ENCODE measurements at regions not wholly inside any gene's neighbourhood (a gene's known extent, or its start where the extent isn't known, plus 50 kb on each side); places are given as distances from the start of the nearest gene placed in this dataset.
"Not testable (repeated sequence)": the region's sequence is repeated elsewhere in the genome, so short reads cannot be mapped to it uniquely, and the experiment has no call there.

DNA sequence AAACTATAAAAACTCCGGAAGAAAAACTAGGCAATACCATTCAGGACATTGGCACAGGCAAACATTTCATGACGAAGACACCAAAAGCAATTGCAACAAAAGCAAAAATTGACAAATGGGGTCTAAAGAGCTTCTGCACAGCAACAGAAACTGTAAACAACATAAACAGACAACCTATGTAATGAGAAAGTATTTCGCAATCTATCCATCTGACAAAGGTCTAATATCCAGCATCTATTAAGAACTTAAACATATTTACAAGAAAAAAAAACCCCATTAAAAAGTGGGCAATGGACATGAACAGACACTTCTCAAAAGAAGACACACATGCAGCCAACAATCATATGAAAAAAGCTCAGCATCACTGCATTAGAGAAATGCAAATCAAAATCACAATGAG is 498.6 kb downstream of the HINT1 start:
- no peak for DNase-seq (ENCODE audit: low spot score in 2 of 2)
- no peaks in the 10 kb centered on the region for H3K9me3 Mint-ChIP-seq
- no peaks in the 10 kb centered on the region for H3K36me3 Mint-ChIP-seq
- no peak overlapping the region for H3K27ac Mint-ChIP-seq
- no peak for ATAC-seq

DNA sequence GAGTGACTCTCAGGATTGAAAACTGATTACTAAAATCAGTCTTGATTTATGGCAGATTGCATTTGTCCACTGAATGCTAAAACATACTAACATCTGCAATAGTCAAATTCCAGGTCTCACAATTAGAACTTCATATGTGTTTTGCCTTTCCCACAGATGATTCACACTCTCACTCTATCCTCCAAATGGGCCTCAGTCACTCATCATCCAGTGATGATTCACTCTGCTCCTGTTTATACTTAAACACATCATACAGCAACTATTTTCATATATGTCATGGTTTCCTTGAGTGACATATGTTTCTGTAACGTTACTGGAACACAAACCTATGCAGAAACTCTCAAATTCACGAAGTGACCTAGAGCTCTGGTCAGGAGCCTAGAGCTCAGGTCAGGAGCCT is 512.9 kb downstream of the HINT1 start:
- ATAC-seq: peak; percentile 61 to 98
- Mint-ChIP-seq H3K36me3 (no peaks in the 10 kb centered on the region), H3K27ac (no peak overlapping the region), H3K9me3 (no peaks in the 10 kb centered on the region)
- DNase-seq (ENCODE audit: low spot score in 2 of 2): no peak

DNA sequence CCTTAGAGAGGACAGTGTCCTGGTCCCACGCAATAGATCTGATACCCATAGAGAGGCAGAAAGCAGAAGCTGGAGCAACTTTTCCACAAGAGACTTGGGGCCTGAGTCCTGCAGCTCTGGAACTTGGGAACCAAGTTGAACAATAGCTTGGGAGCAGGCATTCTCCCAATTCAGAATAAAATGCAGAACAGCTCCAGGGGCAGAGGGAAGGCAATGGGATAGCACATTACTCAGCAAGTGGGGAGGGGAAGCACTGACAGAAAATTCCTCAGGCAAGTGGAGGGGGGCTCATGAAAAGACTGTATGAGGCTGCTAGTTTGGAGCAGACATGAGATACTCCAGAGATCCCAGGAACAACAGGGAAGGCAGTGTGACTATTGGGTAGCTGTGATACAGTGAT is 513.6 kb downstream of the HINT1 start:
- ATAC-seq (no peak), DNase-seq (ENCODE audit: low spot score in 2 of 2) (no peak)
- no peaks in the 10 kb centered on the region for H3K9me3 Mint-ChIP-seq
- no peak overlapping the region for H3K27ac Mint-ChIP-seq
- H3K36me3 Mint-ChIP-seq: no peaks in the 10 kb centered on the region

DNA sequence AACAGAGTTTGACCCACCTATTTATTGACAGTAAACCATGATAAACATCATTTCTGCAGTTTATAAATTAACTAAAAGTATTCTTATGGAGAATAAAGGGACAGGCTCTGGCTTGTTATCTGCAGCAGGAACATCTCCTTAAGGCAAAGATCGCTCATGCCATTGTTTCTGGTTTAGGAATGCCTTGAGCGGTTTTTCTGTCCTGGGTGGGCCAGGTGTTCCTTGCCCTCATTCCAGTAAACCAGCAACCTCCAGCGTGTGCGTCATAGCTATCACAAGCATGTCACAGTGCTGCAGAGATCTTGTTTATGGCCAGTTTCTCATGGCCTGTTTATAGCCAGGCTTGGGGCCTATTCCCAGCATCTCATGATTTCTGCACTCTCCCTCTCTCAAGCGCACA is 521.7 kb downstream of the HINT1 start:
- no peak overlapping the region for H3K27ac Mint-ChIP-seq
- H3K9me3 Mint-ChIP-seq: peaks cover 10 to 13% of the 10 kb centered on the region in 2 donors
- ATAC-seq (no peak), DNase-seq (ENCODE audit: low spot score in 2 of 2) (no peak)
- H3K36me3 Mint-ChIP-seq: peaks cover 0 to 6% of the 10 kb centered on the region in 2 donors

DNA sequence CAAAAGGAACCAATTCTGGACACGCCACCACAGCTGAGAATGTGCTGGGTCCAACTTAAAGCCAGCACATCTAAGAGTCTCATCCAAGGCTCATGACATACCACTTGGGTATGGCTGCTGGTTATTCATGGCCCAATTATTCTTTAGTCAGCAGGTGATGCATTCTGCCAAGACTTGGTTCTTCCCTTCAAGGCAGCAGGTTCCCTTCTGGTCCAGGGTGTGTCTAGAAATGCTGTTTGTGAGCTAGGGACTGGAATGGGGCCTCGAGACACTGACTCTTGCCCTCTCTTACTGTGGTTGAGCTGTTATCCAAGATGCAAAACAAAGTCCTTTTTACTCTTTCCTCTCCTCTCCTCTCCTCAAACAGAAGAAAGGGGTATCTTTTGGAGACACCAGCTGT is 522.6 kb downstream of the HINT1 start:
- Mint-ChIP-seq H3K9me3 (peaks cover 10 to 13% of the 10 kb centered on the region in 2 donors), H3K36me3 (peaks cover 0 to 6% of the 10 kb centered on the region in 2 donors), H3K27ac (no peak overlapping the region)
- DNase-seq (ENCODE audit: low spot score in 2 of 2): no peak
- ATAC-seq: no peak

DNA sequence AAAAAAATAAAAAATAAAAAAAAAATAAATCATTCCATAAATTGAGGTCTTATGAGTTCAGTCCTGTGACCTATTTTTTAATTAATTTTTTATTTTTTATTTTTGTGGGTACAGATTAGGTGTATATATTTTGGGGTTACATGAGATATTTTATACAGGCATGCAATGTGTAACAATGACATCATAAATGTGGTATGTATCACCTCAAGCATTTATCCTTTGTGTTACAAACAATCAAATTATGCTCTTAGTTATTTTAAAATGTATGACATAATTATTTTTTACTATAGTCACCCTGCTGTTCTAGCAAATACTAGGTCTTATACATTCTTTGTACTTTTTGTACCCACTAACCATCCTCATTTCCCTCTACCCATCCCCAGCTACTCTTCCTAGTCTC is 537.9 kb downstream of the HINT1 start:
- no peak for DNase-seq (ENCODE audit: low spot score in 2 of 2)
- peaks cover 9 to 10% of the 10 kb centered on the region in 2 donors for H3K9me3 Mint-ChIP-seq
- H3K36me3 Mint-ChIP-seq: peaks cover 0 to 3% of the 10 kb centered on the region in 2 donors
- H3K27ac Mint-ChIP-seq: no peak overlapping the region
- ATAC-seq: no peak

DNA sequence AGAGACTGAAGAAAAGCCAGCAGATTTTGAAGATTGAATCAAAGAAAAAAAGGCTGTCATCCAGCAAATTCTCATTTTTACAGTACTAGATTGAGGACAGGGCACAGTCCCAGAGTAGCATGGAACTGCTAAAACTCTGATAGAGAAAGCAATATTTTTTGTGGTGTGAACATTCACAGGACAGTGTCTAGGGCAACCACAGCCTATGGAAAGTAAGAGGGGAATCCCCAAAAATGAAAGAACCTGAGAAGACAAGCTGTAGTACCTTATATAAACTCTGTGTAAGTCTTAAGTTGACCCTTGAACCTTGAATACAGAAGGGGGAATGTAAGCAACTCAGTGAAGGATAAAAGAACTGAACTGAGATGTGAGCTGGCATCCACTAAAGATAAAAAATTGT is 540.3 kb downstream of the HINT1 start:
- peak in 1 of 2 donors; percentile 43 for ATAC-seq
- Mint-ChIP-seq H3K36me3 (no peaks in the 10 kb centered on the region), H3K27ac (no peak overlapping the region), H3K9me3 (peaks cover 0 to 3% of the 10 kb centered on the region in 2 donors)
- no peak for DNase-seq (ENCODE audit: low spot score in 2 of 2)

DNA sequence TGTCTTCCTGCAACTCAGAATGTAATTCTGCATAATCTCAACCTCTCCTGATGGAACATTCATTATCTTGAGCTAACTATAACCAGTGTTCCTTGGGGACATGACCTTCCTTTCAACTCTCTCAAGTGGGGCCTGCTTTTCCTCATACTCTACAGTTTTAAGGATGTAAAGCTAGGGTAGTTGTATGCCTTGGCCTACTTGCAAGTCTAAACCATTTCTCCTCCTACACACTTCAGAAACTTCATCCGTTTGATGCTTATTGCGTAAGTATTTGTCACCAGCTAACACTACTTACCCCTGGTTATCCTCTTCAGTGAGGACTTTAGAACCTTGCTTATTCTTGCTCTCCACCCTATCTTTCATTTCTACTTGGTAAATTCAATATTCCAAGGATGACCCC is 548.9 kb downstream of the HINT1 start:
- Mint-ChIP-seq H3K9me3 (peaks cover 0 to 4% of the 10 kb centered on the region in 2 donors), H3K27ac (no peak overlapping the region), H3K36me3 (no peaks in the 10 kb centered on the region)
- no peak for ATAC-seq
- DNase-seq (ENCODE audit: low spot score in 2 of 2): no peak

DNA sequence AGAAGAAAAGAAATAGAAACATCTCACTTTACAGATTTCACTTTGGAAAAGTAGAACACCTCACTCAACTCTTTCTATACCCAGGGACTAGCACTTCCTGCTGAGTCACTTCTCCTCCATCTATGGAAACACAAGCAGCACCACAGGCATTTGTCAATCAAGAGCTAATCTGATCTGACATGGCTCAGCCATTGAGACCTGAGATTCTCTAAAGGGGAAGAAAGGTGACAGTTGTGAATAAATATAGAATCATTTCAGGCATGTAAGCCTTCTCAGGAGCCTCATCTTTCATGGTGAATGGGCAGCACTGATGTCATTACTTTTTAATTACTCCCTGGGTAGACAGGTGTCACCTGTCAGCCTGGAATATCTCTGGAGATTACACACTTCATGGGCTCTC is 559.8 kb downstream of the HINT1 start:
- no peak overlapping the region for H3K27ac Mint-ChIP-seq
- ATAC-seq: no peak
- no peaks in the 10 kb centered on the region for H3K36me3 Mint-ChIP-seq
- DNase-seq (ENCODE audit: low spot score in 2 of 2): no peak
- H3K9me3 Mint-ChIP-seq: peaks cover 3 to 6% of the 10 kb centered on the region in 2 donors

DNA sequence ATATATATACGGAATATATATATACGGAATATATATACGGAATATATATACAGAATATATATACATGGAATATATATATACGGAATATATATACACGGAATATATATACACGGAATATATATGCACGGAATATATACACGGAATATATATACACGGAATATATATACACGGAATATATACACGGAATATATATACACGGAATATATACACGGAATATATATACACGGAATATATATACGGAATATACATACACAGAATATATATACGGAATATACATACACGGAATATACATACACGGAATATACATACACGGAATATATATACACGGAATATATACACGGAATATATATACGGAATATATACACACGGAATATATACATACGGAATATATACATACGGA is 568.4 kb downstream of the HINT1 start:
- not testable (repeated sequence) for H3K27ac Mint-ChIP-seq; ATAC-seq; H3K9me3 Mint-ChIP-seq; H3K36me3 Mint-ChIP-seq; DNase-seq (ENCODE audit: low spot score in 2 of 2)

DNA sequence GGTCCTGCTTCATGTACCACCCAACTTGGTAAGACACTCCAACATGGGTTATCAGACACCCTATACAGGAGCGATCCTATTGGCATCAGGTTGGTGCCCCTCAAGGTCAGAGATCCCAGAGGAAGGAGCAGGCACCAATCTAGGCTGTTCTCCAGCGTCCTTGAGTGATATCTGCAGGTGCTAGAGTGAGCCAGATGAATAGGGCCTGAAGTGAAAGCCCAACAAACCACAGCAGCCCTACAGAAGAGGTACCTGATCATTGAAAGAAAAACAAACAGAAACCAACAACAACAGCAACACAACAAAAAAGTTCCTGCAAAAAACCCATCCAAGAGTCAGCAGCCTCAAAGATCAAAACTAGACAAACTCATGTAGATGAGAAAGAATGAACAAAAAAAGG is 584.8 kb downstream of the HINT1 start:
- DNase-seq (ENCODE audit: low spot score in 2 of 2): no peak
- Mint-ChIP-seq H3K9me3 (no peaks in the 10 kb centered on the region), H3K36me3 (no peaks in the 10 kb centered on the region), H3K27ac (no peak overlapping the region)
- ATAC-seq: no peak

DNA sequence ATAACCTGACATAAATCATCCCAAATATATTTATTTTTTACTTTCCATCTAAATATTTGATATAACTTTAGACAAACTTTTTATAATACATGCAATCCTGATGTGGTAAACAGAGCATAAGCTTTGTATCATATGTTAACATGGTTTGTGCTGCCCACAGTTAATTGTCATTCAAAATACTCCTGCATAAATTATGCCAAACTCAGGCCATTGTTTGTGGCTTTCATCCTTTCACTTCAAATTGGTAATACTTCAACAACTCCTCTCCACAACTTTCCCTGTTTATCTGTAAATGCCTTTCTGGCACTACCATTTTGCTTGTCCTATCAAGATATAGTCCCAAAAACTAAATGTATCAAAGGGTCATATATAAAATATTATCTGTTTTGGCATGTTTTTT is 586.7 kb downstream of the HINT1 start:
- no peaks in the 10 kb centered on the region for H3K36me3 Mint-ChIP-seq
- ATAC-seq: no peak
- H3K27ac Mint-ChIP-seq: no peak overlapping the region
- no peaks in the 10 kb centered on the region for H3K9me3 Mint-ChIP-seq
- DNase-seq (ENCODE audit: low spot score in 2 of 2): no peak

DNA sequence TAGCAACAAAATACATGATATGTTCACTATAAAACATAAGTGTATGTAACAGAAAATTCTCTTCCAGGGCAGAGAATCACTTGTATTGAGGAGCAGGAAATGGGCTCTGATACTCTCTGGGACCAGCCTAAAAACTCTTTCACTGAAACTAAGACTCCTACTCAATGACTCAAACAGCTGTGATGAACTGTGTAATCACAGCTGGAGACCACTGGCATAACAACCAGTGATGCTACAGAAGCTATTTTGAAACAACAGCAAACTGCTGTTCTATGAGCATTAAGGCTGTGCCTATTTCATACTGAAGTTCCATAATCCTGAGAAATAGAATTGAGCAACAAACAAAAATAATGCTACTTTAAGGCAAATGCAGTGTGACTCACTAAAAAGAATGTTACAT is 594.0 kb downstream of the HINT1 start:
- peak in 1 of 2 donors; percentile 22 for ATAC-seq
- Mint-ChIP-seq H3K9me3 (no peaks in the 10 kb centered on the region), H3K36me3 (no peaks in the 10 kb centered on the region)

DNA sequence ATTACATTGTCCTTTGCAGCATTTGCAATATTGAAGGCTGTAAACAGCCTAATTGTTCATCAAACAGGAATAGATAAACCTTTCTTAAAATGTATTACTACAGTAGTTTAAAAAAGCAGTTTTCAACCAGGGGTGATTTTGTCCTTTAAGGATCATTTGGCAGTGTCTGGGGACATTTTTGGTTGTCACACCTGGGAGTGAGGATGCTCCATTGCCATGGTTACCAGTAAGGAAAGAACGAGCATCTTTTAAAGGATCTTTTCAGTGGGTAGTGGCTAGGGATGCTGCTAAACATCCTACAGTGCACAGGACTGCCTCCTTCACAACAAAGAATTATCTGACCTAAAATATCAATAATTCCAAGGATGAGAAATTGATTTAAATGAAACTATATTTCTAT is 596.3 kb downstream of the HINT1 start:
- H3K9me3 Mint-ChIP-seq: peaks cover 5% of the 10 kb centered on the region in 2 donors
- H3K27ac Mint-ChIP-seq: no peak overlapping the region
- ATAC-seq (no peak), DNase-seq (ENCODE audit: low spot score in 2 of 2) (no peak)
- H3K36me3 Mint-ChIP-seq: no peaks in the 10 kb centered on the region

More for the DNA sequence above, 594.0 kb downstream of the HINT1 start:
- H3K27ac Mint-ChIP-seq: no peak overlapping the region
- no peak for DNase-seq (ENCODE audit: low spot score in 2 of 2)

DNA sequence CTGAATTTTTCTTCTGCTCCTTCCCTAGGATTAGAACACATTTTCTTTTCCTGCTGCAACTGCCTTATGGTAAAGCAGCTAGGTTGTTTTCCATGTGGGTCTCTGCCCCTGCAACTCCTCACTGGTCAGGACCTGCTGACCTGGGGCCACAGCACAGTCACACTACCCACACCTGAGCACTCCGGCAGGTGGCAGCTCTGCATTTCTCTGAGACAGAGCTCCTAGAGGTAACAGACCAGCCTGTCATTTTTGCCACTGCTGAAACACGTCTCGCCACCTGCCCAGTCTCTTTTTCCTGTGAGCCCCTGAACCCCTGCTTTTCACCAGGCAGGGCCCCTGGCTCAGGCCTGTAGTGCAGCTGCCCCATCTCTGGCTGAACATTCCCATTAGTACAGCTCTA is 609.6 kb downstream of the HINT1 start:
- no peak for ATAC-seq
- Mint-ChIP-seq H3K9me3 (peaks cover 5 to 12% of the 10 kb centered on the region in 2 donors), H3K27ac (no peak overlapping the region), H3K36me3 (peaks cover 0 to 4% of the 10 kb centered on the region in 2 donors)
- no peak for DNase-seq (ENCODE audit: low spot score in 2 of 2)

DNA sequence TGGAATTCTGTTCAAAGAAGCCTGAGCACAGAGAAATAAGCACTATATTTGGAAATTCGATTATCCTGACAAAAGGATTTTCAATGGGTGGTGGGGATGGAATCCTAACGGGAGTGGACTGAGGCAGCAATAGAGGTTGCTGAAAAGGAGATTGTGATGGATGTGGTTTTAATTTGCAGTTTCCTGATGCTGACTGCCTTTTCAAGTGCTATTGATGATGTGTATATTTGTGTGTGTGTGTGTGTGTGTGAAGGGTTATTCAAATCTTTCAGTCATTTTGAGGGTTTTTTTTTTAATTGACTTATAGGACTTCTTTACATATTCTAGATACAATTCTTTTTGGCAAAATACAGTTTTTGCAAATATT is 614.5 kb downstream of the HINT1 start:
- Mint-ChIP-seq H3K27ac (no peak overlapping the region), H3K36me3 (peaks cover 0 to 5% of the 10 kb centered on the region in 2 donors), H3K9me3 (peaks cover 5 to 12% of the 10 kb centered on the region in 2 donors)
- no peak for ATAC-seq
- DNase-seq (ENCODE audit: low spot score in 2 of 2): no peak

DNA sequence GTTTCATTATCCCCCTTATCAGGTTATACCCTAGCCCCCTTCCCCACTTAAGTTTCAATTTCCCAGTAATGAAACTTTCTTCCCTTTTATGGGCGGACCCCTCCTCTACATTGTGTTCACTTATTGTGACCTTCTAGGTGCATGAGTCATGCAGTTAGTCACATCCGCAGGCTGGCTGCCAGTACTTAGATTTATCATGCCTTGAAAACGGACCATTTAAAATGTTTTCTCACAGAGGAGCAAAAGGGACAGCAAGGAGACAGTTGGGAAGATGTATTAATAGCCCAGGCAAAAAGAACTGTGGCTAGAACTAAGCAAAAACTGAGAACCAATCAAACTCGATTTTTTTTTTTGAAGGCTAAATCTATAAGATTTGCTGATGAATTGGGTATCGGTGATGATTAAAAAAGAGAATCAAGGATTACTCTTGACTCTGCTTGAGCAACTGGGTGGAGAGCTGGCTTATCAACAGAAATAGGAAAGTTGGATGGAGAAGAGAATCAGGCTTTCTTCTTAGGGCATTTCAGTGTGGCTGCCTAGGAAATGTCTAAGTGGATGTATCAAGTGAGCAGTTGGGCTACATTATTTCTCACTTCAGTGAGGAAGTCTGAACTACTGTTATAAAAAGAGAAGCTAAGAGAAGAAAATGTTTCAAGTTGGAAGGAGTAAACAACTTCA is 615.0 kb downstream of the HINT1 start:
- DNase-seq (ENCODE audit: low spot score in 2 of 2) (no peak), ATAC-seq (peak; percentile 28 to 64)
- Mint-ChIP-seq H3K9me3 (peaks cover 5 to 16% of the 10 kb centered on the region in 2 donors), H3K36me3 (peaks cover 0 to 9% of the 10 kb centered on the region in 2 donors), H3K27ac (no peak overlapping the region)

DNA sequence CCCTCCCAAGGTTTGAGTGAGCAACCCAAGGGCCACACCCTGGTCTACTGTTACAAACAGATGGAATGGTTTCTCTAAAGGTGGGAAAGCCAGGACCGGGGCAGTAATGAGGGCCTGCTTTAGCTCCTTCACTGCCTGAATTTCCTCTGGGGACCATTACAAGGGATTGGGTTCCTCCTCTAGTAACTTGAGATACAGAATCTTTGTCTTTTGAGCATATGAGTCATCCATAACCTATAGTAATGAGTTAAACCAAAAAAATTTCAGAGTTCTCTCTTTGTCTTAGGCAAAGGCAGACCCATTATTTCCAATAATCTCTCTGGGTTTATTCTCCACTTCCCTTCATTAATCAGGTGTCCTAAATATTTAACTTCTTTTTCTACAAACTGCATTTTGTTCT is 618.8 kb downstream of the HINT1 start:
- peaks cover 0 to 14% of the 10 kb centered on the region in 2 donors for H3K36me3 Mint-ChIP-seq
- ATAC-seq: no peak
- DNase-seq (ENCODE audit: low spot score in 2 of 2): no peak
- no peak overlapping the region for H3K27ac Mint-ChIP-seq
- H3K9me3 Mint-ChIP-seq: peaks cover 5 to 20% of the 10 kb centered on the region in 2 donors
